ENCODE measurements at regions not wholly inside any gene's neighbourhood (a gene's known extent, or its start where the extent isn't known, plus 50 kb on each side); places are given as distances from the start of the nearest gene placed in this dataset.

GRCh38 chr2:188193230-188193629 is 98.4 kb upstream of the GULP1 start:
- TF ChIP-seq BHLHE40 (IDR thresholded peaks at IDR 0.05; ENCODE audit: low read depth, low read length), result no peak
- TF ChIP-seq, protein P1, sequence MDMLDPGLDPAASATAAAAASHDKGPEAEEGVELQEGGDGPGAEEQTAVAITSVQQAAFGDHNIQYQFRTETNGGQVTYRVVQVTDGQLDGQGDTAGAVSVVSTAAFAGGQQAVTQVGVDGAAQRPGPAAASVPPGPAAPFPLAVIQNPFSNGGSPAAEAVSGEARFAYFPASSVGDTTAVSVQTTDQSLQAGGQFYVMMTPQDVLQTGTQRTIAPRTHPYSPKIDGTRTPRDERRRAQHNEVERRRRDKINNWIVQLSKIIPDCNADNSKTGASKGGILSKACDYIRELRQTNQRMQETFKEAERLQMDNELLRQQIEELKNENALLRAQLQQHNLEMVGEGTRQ (IDR thresholded peaks at IDR 0.05; ENCODE audit: low read depth, low read length), result no peak
- TF ChIP-seq POLR2A (IDR thresholded peaks at IDR 0.05; ENCODE audit: low read depth, low read length), result no peak
- TF ChIP-seq, protein P2, sequence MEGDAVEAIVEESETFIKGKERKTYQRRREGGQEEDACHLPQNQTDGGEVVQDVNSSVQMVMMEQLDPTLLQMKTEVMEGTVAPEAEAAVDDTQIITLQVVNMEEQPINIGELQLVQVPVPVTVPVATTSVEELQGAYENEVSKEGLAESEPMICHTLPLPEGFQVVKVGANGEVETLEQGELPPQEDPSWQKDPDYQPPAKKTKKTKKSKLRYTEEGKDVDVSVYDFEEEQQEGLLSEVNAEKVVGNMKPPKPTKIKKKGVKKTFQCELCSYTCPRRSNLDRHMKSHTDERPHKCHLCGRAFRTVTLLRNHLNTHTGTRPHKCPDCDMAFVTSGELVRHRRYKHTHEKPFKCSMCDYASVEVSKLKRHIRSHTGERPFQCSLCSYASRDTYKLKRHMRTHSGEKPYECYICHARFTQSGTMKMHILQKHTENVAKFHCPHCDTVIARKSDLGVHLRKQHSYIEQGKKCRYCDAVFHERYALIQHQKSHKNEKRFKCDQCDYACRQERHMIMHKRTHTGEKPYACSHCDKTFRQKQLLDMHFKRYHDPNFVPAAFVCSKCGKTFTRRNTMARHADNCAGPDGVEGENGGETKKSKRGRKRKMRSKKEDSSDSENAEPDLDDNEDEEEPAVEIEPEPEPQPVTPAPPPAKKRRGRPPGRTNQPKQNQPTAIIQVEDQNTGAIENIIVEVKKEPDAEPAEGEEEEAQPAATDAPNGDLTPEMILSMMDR (conservative IDR thresholded peaks at IDR 0.05; ENCODE audit: low read depth, low read length), result no peak
- TF ChIP-seq MXI1 (IDR thresholded peaks at IDR 0.05; ENCODE audit: borderline replicate concordance, low read depth, low read length), result no peak
